GM13977 (cell line): ENCODE measurements at regions not wholly inside any gene's neighbourhood (a gene's known extent, or its start where the extent isn't known, plus 50 kb on each side); places are given as distances from the start of the nearest gene placed in this dataset.
"Not testable (repeated sequence)": the region's sequence is repeated elsewhere in the genome, so short reads cannot be mapped to it uniquely, and the experiment has no call there.

Experiments
- DNase-seq: peaks from one replicate; pipeline ENCODE4 v3.0.0; 2012; ENCODE audit warnings: low spot score
- in situ Hi-C: fragments of 300-500 bp; cut with MboI; formaldehyde crosslinking; loops from one replicate; pipeline ENCODE4 v1.12.0; 2022; ENCODE audit warnings: low sequenced_read_pairs, low pct_unique_long_range_greater_than_20kb, mixed read lengths, inconsistent platforms; ENCODE audit not compliant: unreplicated experiment
- TF ChIP-seq, protein P1 (sequence below): IDR thresholded peaks from 2 replicates; pipeline ENCODE4 v1.5.1; 2012; ENCODE audit warnings: mild to moderate bottlenecking, control low read depth; ENCODE audit not compliant: insufficient read depth; ENCODE audit errors: extremely low read depth, missing control alignments

DNA sequence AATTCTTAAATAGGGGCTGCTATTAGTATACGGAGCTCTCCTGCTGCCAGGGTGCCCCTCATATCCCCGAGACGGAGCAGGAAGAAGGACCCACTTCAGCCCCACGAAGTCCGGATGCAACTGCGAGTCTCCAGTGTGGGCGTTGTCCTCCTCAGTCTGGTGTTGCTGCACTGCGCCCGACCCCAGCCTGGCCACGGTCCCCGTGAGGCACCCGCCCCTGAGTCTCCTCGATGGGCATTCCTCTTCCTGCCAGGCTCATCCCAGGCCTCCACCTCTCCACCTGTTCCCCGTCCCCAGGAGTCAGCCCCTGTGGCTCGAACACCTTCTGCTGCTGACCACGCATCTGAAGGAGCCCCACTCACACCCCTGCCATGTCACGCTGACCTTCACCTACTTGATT lies 68.1 kb upstream of the SFSWAP start:
- in situ Hi-C loops: no loop called here
- TF ChIP-seq, protein P1, sequence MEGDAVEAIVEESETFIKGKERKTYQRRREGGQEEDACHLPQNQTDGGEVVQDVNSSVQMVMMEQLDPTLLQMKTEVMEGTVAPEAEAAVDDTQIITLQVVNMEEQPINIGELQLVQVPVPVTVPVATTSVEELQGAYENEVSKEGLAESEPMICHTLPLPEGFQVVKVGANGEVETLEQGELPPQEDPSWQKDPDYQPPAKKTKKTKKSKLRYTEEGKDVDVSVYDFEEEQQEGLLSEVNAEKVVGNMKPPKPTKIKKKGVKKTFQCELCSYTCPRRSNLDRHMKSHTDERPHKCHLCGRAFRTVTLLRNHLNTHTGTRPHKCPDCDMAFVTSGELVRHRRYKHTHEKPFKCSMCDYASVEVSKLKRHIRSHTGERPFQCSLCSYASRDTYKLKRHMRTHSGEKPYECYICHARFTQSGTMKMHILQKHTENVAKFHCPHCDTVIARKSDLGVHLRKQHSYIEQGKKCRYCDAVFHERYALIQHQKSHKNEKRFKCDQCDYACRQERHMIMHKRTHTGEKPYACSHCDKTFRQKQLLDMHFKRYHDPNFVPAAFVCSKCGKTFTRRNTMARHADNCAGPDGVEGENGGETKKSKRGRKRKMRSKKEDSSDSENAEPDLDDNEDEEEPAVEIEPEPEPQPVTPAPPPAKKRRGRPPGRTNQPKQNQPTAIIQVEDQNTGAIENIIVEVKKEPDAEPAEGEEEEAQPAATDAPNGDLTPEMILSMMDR: no peak
- DNase-seq: no peak

DNA sequence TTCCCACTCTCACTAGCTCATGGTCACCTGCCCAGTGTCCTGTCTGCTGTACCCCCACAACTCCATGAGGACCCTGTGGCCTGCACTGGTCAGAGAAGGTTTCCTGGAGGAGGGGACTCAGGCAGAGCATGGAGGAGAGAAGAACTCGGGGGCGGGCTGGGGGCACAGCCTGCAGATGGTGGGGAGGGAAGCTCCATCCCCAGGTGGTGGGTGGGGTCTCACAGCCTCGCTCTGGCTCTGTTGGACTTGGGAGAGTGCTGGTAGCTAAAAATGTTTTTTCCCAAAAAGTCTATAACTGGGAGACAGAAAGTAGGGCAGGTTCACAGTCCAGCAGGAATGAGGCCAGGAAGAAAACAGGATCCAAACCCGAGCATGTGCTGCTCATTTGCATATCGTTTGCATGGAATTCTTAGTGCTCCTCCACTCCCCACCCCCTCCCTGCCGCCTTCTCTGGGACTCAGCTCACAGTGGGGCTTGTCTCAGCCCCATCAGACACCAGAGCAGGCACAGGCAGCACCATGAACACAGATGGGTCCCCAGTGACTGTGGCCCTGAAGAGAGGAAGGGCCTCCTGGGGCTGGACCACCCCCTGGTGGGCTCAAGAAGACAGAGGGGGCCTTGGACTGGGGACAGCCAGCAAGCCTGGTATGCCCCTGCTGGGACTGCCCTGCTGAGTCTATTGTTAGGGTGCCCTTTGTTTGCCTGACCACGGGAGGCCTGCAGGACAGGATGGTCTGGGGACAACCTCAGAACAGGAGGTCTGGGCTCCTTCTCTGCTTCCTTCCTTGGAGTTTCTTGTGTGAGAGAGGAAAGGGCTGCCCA lies 67.0 kb upstream of the SFSWAP start:
- in situ Hi-C loops: no loop called here
- TF ChIP-seq, protein P1: no peak
- peak; percentile 11 for DNase-seq

- TF ChIP-seq, protein P1: no peak
- DNase-seq: no peak
- in situ Hi-C loops: no loop called here
These were observed 66.4 kb upstream of the SFSWAP start for GRCh38 chr12:131644481-131644880.

DNA sequence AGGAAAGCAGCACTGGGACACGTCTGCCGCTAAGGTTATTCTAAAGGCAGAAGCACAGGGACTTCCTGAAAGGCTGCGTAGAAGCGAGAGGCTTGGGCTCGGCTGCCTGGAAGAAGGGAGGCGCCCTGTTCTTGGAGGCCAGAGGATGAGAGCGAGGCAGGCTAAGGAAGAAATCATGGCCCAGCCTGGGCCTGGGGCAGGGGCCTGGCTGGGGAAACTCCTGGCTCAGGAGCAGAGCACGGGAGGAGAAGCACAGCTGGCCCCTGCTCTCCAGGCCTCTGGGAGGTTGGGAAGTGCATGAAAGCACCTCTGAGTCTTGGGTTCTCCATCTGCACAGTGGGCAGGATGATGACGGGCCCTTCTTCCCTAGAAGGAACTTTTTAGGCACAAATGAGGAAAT lies 66.0 kb upstream of the SFSWAP start:
- DNase-seq: not testable (repeated sequence)

DNA sequence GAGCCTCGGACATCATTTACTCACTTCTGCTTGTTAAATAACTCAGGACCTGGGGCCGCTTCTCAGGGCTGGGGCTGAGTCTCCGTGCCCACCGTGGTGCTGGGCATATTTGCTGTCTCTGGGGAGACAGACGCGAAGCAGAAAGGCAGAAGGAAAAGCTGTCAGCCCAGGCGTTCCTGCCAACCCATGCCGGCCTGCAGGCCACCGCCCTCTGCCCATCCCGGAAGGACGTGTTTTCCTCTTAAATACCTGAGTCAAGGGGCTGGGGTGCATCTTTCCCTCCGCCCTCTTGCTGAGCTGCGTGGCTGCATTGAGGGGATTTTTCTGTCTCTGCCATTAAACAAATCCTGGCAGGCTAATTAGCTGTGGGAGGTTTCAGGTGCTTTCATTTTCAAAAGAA lies 65.3 kb upstream of the SFSWAP start:
- in situ Hi-C loops, DNase-seq: not testable (repeated sequence)

More for the DNA sequence above, 66.0 kb upstream of the SFSWAP start:
- in situ Hi-C loops: not testable (repeated sequence)

DNA sequence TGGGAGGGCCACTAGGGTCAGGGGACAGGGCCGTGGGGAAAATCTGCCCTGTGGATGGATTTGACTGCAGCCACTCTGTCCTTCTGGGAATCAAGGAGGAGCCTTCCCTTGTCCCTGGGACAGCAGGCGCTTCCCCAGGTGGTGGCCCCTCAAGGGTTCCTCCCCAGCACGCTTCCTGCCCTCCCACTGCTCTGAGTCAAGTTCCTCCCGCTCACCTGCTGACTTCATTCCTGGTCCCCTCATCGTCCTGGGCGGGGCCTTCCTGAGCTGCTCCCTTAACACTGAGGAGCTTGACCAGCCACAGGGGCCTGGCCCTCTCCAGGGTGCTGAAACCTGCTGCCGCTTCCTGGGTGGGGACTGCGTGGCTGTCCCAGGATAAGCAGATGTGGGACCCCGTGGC lies 64.4 kb upstream of the SFSWAP start:
- in situ Hi-C loops, DNase-seq: not testable (repeated sequence)

- TF ChIP-seq, protein P1: no peak
- no peak for DNase-seq
- in situ Hi-C loops: no loop called here
These were observed 63.2 kb upstream of the SFSWAP start for GRCh38 chr12:131647667-131648066.

DNA sequence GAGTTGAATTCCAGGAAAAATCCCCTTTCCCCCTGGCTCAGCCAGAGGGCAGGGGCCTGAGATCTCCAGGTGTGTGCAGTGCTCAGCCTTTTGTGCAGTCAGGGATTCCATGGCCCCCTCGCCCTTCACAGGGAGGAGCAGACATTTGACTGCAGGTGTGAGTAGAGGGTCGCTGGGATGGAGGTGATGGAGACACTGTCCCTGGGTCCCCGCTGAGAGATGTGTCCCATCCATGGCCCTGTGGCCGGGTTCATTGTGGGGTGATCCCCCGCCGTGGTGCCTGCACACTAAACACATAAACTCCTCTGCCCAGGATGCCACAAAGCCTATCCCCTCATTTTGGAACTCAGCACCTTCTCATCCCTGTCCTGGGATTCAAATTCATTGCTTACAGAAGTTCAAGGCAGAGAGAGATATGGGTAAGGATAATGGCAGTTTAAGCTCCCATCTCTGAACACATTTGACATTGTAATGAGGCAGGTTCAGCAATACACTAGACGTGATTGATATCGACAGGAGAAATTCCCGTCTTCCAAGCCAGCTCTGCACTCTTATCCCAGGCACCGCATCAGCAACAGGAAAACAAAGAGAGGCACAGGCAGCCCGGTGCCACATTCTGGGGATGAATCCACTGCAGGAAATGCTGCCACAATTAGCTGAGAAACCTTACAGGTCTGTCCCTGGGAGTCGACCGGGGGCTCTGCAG lies 55.3 kb upstream of the SFSWAP start:
- in situ Hi-C loops, DNase-seq: not testable (repeated sequence)

GRCh38 chr12:131656796-131657195 lies 54.1 kb upstream of the SFSWAP start:
- in situ Hi-C loops, DNase-seq: not testable (repeated sequence)

GRCh38 chr12:131658605-131659004 lies 52.3 kb upstream of the SFSWAP start:
- in situ Hi-C loops, DNase-seq: not testable (repeated sequence)

- in situ Hi-C loops: not testable (repeated sequence)
These were observed 51.4 kb upstream of the SFSWAP start for GRCh38 chr12:131659484-131659883.

GRCh38 chr12:131659976-131660375 lies 50.9 kb upstream of the SFSWAP start:
- DNase-seq, in situ Hi-C loops: not testable (repeated sequence)

More at GRCh38 chr12:131659484-131659883, 51.4 kb upstream of the SFSWAP start:
- not testable (repeated sequence) for DNase-seq

DNA sequence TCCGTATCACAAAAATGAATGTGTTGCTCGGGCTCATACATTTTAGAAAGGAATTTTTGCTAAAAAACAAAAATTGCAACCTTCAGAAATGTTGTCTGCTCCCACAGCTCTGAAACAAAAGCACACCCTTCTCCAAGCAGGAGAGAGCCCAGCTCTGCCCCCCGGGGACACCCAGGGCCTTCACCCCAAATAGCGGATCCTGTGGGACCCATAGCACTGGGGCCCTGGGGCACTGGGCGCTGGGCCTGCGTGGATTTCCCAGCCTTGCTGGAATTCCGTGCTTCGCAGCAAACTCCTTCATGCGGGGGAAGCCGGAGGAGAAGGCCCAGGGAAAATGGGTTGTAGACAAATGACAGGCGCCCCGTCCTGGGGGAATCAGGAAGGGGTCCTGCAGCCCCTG lies 50.5 kb upstream of the SFSWAP start:
- DNase-seq, in situ Hi-C loops: not testable (repeated sequence)
